GM12878 (cell line): ENCODE measurements at regions not wholly inside any gene's neighbourhood (a gene's known extent, or its start where the extent isn't known, plus 50 kb on each side); places are given as distances from the start of the nearest gene placed in this dataset.

Experiments
- ATAC-seq: fragments of 200-7000 bp; cut with Tn5 transposase; 3 replicates; pipeline ENCODE4 v1.9.1; 2020; ENCODE audit warnings: mild to moderate bottlenecking, moderate library complexity
- BruUV-seq: library from RNA; stranded (reverse); fragments of 400-500 nt; replicated peaks from 2 replicates; lab custom pipeline; 2021; lab: Mats Ljungman, UMichigan
- CTCF ChIA-PET: fragments of 300-600 bp; sonication (Branson Sonifier 250); formaldehyde crosslinking; extraction: SDS; loops from one replicate; lab custom pipeline; 2021; ENCODE audit warnings: inconsistent platforms; lab: Yijun Ruan, JAX
- POLR2A ChIA-PET: fragments of 350-600 bp; formaldehyde crosslinking; extraction: SDS; loops from one replicate; lab custom pipeline; 2021; ENCODE audit warnings: inconsistent platforms; lab: Charles Lee
- RAD21 ChIA-PET: fragments of 300-600 bp; sonication (Branson Sonifier 250); formaldehyde crosslinking; loops from one replicate; lab custom pipeline; 2023; ENCODE audit warnings: antibody characterized with exemption; ENCODE audit not compliant: unreplicated experiment; lab: Charles Lee
- SMC1A ChIA-PET: fragments of 300-600 bp; sonication (Branson Sonifier 250); formaldehyde crosslinking; loops from one replicate; lab custom pipeline; 2023; ENCODE audit not compliant: unreplicated experiment, uncharacterized antibody; lab: Charles Lee
- DNase-seq: peaks from one replicate; pipeline ENCODE4 v3.0.0-alpha.2; 2011; ENCODE audit warnings: low read depth, low spot score
- FAIRE-seq: peaks from 3 replicates; lab custom pipeline; 2011; peaks lifted over from hg19 to GRCh38; lab: Jason Lieb, UNC
- H2AFZ ChIP-seq: 2 replicates; pipeline ENCODE4 v1.6.0; 2011; ENCODE audit warnings: low read depth, low read length, control low read depth; ENCODE audit not compliant: control insufficient read depth
- H3K27ac ChIP-seq: 2 replicates; pipeline ENCODE4 v1.5.1; 2011; ENCODE audit warnings: control low read depth; ENCODE audit not compliant: control insufficient read depth, insufficient read depth
- H3K27me3 ChIP-seq, 2 experiments: replicated peaks in 1 of 2; 2 replicates each; pipeline versions ENCODE4 v1.6.0 to v1.6.1; 2011; ENCODE audit warnings: low read length in 1 of 2; ENCODE audit not compliant: control insufficient read depth in 2 of 2, insufficient read depth in 2 of 2
- H3K36me3 ChIP-seq, 2 experiments: 2 replicates each; pipeline ENCODE4 v1.5.1; 2011; ENCODE audit warnings: low read length in 1 of 2; ENCODE audit not compliant: control insufficient read depth in 2 of 2, insufficient read depth in 2 of 2
- H3K4me1 ChIP-seq: 2 replicates; pipeline ENCODE4 v1.6.1; 2011; ENCODE audit warnings: mild to moderate bottlenecking, low read length, moderate library complexity, mixed read lengths; ENCODE audit not compliant: control insufficient read depth, insufficient read depth
- H3K4me2 ChIP-seq: 2 replicates; pipeline ENCODE4 v1.6.0; 2011; ENCODE audit warnings: control low read depth; ENCODE audit not compliant: control insufficient read depth, insufficient read depth
- H3K4me3 ChIP-seq: fragments of 200-600 bp; sonication (generic); 2 replicates; pipeline ENCODE4 v1.5.1; 2016
- H3K79me2 ChIP-seq: 2 replicates; pipeline ENCODE4 v1.6.0; 2011; ENCODE audit warnings: low read length; ENCODE audit not compliant: control insufficient read depth, insufficient read depth
- H3K9ac ChIP-seq: 2 replicates; pipeline ENCODE4 v1.8.0; 2011; ENCODE audit warnings: low read length, control low read depth, mixed read lengths; ENCODE audit not compliant: control insufficient read depth, insufficient read depth
- H3K9me3 ChIP-seq: replicated peaks from 3 replicates; pipeline ENCODE4 v1.5.1; 2011; ENCODE audit warnings: mild to moderate bottlenecking, low read length; ENCODE audit not compliant: control insufficient read depth, insufficient read depth
- H4K20me1 ChIP-seq: 2 replicates; pipeline ENCODE4 v1.6.0; 2011; ENCODE audit not compliant: control insufficient read depth, insufficient read depth
- BCL3 ChIP-seq: IDR thresholded peaks from 2 replicates; pipeline ENCODE4 v1.6.1; 2011; ENCODE audit warnings: borderline replicate concordance, low read depth, mild to moderate bottlenecking, moderate library complexity, low read length; ENCODE audit not compliant: insufficient read depth, poor library complexity, severe bottlenecking
- FOS ChIP-seq: IDR thresholded peaks from 3 replicates; pipeline ENCODE4 v1.6.1; 2011; ENCODE audit warnings: borderline replicate concordance; ENCODE audit not compliant: insufficient read length; ENCODE audit errors: extremely low read depth
- HDAC2 ChIP-seq: fragments of 200-600 bp; sonication (generic); IDR thresholded peaks from 2 replicates; pipeline ENCODE4 v1.6.1; 2017
- IKZF2 ChIP-seq, 2 experiments: fragments of 450-650 bp; IDR thresholded peaks; 2 replicates each; pipeline ENCODE4 v1.6.1; 2017; ENCODE audit warnings: mild to moderate bottlenecking in 2 of 2, moderate library complexity in 2 of 2
- KLF5 ChIP-seq: fragments of 450-650 bp; IDR thresholded peaks from 2 replicates; pipeline ENCODE4 v1.6.1; 2014; ENCODE audit warnings: mild to moderate bottlenecking; ENCODE audit not compliant: partially characterized antibody
- MAX ChIP-seq: IDR thresholded peaks from 2 replicates; pipeline ENCODE4 v1.6.1; 2012; ENCODE audit warnings: low read depth, low read length, improper control_type of control experiment
- NFYB ChIP-seq: IDR thresholded peaks from 2 replicates; pipeline ENCODE4 v1.6.1; 2011; ENCODE audit warnings: low read depth, mild to moderate bottlenecking, low read length, improper control_type of control experiment, moderate library complexity; ENCODE audit not compliant: insufficient read depth
- NR2C2 ChIP-seq: IDR thresholded peaks from 2 replicates; pipeline ENCODE4 v1.6.1; 2011; ENCODE audit warnings: borderline replicate concordance, low read depth; ENCODE audit not compliant: control insufficient read depth, insufficient read length
- SKIL ChIP-seq: fragments of 450-650 bp; IDR thresholded peaks from 2 replicates; pipeline ENCODE4 v1.6.1; 2017; ENCODE audit warnings: mild to moderate bottlenecking, low read depth, inconsistent platforms; ENCODE audit not compliant: poor library complexity, severe bottlenecking
- TAF1 ChIP-seq: IDR thresholded peaks from 2 replicates; pipeline ENCODE4 v1.6.1; 2011; ENCODE audit warnings: mild to moderate bottlenecking, low read depth, low read length, borderline replicate concordance
- TBL1XR1 ChIP-seq: IDR thresholded peaks from 2 replicates; pipeline ENCODE4 v1.6.1; 2012; ENCODE audit warnings: low read depth, low read length, improper control_type of control experiment
- ZBED1 ChIP-seq: IDR thresholded peaks from 2 replicates; pipeline ENCODE4 v1.6.1; 2016; ENCODE audit warnings: borderline replicate concordance
- ZBTB4 ChIP-seq: fragments of 450-650 bp; formaldehyde crosslinking; IDR thresholded peaks from 2 replicates; pipeline ENCODE4 v1.4.0; 2022; ENCODE audit warnings: mild to moderate bottlenecking, moderate library complexity
- ZNF687 ChIP-seq: fragments of 450-650 bp; IDR thresholded peaks from 2 replicates; pipeline ENCODE4 v1.6.1; 2017; ENCODE audit warnings: mild to moderate bottlenecking, moderate library complexity
- WGBS: methylation state at CpG from one replicate; pipeline ENCODE4 v1.1.6; 2016; ENCODE audit warnings: low lambda C conversion rate; ENCODE audit not compliant: insufficient replicate concordance, insufficient coverage; ENCODE audit errors: missing lambda C conversion rate; 5-methylcytosine and 5-hydroxymethylcytosine counted together
- in situ Hi-C: fragments of 300-500 bp; cut with MboI; formaldehyde crosslinking; loops from 9 replicates; pipeline ENCODE4 v1.14.3; 2018; ENCODE audit warnings: mixed read lengths
- intact Hi-C: fragments of 100-400 bp; cut with micrococcal nuclease; formaldehyde crosslinking; loops from one replicate; pipeline ENCODE4 v1.14.2; 2022; ENCODE audit not compliant: unreplicated experiment

GRCh38 chr1:239775466-239775865 is 316.2 kb upstream of the FMN2 start:
- Histone ChIP-seq H3K27ac (no peak overlapping the region), H3K4me2 (no peak overlapping the region), H3K79me2 (no peaks in the 10 kb centered on the region), H4K20me1 (no peaks in the 10 kb centered on the region), H3K9ac (no peak overlapping the region), H3K36me3 (no peaks in the 10 kb centered on the region), H3K9me3 (no peaks in the 10 kb centered on the region), H3K4me1 (no peaks in the 10 kb centered on the region), H2AFZ (no peak overlapping the region), H3K4me3 (no peak overlapping the region), H3K27me3 (no peaks in the 10 kb centered on the region)
- TF ChIP-seq FOS (no peak), BCL3 (no peak), IKZF2 (IDR thresholded peaks at IDR 0.05) (no peak), TBL1XR1 (no peak), ZBTB4 (CRISPR knock-in tag) (no peak), ZNF687 (no peak), KLF5 (no peak), NFYB (no peak), ZBED1 (no peak), MAX (no peak), NR2C2 (no peak), HDAC2 (no peak), TAF1 (no peak), SKIL (no peak)
- ChIA-PET RAD21 (no interaction called here), POLR2A (no interaction called here), CTCF (no interaction called here), SMC1A (interaction anchor here (1.4 kb wide), 1 partner anchor 9 kb away, joined by 4 read pairs; no protein-coding TSS in a partner anchor)
- FAIRE-seq, result no peak
- in situ Hi-C loops, result no loop called here
- intact Hi-C loops, result no loop called here
- no peak for DNase-seq
- no TSS peak for BruUV-seq
- ATAC-seq, result no peak
- WGBS, result 28% methylated on average over 6 of the region's 6 CpGs
